ENCODE measurements at regions not wholly inside any gene's neighbourhood (a gene's known extent, or its start where the extent isn't known, plus 50 kb on each side); places are given as distances from the start of the nearest gene placed in this dataset.

- H3K56ac ChIP-seq (replicated peaks; ENCODE audit: insufficient read length, low read depth, low read length), result no peak overlapping the region
- H3K79me1 ChIP-seq (ENCODE audit: low read depth, low read length), result no peaks in the 10 kb centered on the region
- no peak overlapping the region for H2BK15ac ChIP-seq (ENCODE audit: low read length)
- H2AK5ac ChIP-seq (ENCODE audit: low read depth, low read length), result no peak overlapping the region
- ChIA-PET POLR2A (ENCODE audit: partially characterized antibody) (no interaction called here), CTCF (ENCODE audit: partially characterized antibody) (interaction anchor here (1.0 to 1.7 kb wide), 3 partner anchors 10 to 82 kb away, joined by 3 to 4 read pairs (median 4); no protein-coding TSS in a partner anchor)
- H3K9me3 ChIP-seq (ENCODE audit: insufficient read depth in 2 of 2, low read depth in 1 of 2, low read length in 1 of 2), result peaks cover 2% of the 10 kb centered on the region in 2 experiments; a peak in 2 of 4 replicates
- H3K4ac ChIP-seq (replicated peaks; ENCODE audit: insufficient read length, low read depth, low read length), result no peak overlapping the region
- H3K4me3 ChIP-seq (ENCODE audit: extremely low read depth in 1 of 4, insufficient read depth in 2 of 4, low read depth in 3 of 4, low read length in 4 of 4), result no peak overlapping the region
- no peaks in the 10 kb centered on the region for H3K79me2 ChIP-seq (ENCODE audit: control insufficient read depth in 1 of 2, insufficient read depth in 2 of 2, low read length in 2 of 2)
- H3K4me1 ChIP-seq (replicated peaks in 1 of 4; ENCODE audit: control insufficient read depth in 3 of 4, insufficient read depth in 4 of 4, low read length in 3 of 4), result no peaks in the 10 kb centered on the region
- no peaks in the 10 kb centered on the region for H3K23me2 ChIP-seq (ENCODE audit: low read depth, low read length)
- WGBS, 2 experiments (ENCODE audit: extremely low coverage in 1 of 2, insufficient coverage in 1 of 2, insufficient read length in 1 of 2, insufficient replicate concordance in 2 of 2, low coverage in 1 of 2, low lambda C conversion rate in 2 of 2, missing lambda C conversion rate in 1 of 2), result 83% methylated on average over 7 of the region's 7 CpGs; no CpG with 5 or more reads in 1 of the 2 experiments
- H3K9ac ChIP-seq (replicated peaks in 1 of 4; ENCODE audit: extremely low read depth in 1 of 4, low read depth in 3 of 4, low read length in 3 of 4), result no peak overlapping the region
- H4K5ac ChIP-seq (ENCODE audit: insufficient read length, low read depth, low read length), result no peak overlapping the region
- no peaks in the 10 kb centered on the region for H3K36me3 ChIP-seq (ENCODE audit: control insufficient read depth in 2 of 4, insufficient read depth in 4 of 4, low read length in 3 of 4)
- H4K8ac ChIP-seq (ENCODE audit: extremely low read depth, insufficient read depth, low read length), result no peak overlapping the region
- H3K14ac ChIP-seq (ENCODE audit: insufficient read length), result no peak overlapping the region
- H2AFZ ChIP-seq (ENCODE audit: low read length), result no peak overlapping the region
- H3K4me2 ChIP-seq (ENCODE audit: insufficient read depth in 1 of 2, low read depth in 2 of 2, low read length in 2 of 2), result no peak overlapping the region
- H3K23ac ChIP-seq (ENCODE audit: insufficient read length), result no peak overlapping the region
- H3K27me3 ChIP-seq (replicated peaks in 1 of 4; ENCODE audit: control insufficient read depth in 3 of 4, extremely low read depth in 1 of 4, insufficient read depth in 3 of 4, low read length in 3 of 4), result no peaks in the 10 kb centered on the region
- H2BK20ac ChIP-seq (ENCODE audit: low read length), result no peak overlapping the region
- H4K91ac ChIP-seq (replicated peaks; ENCODE audit: insufficient read length, low read length), result no peak overlapping the region
- H3K18ac ChIP-seq (ENCODE audit: extremely low read depth, low read length), result no peak overlapping the region
- H2BK5ac ChIP-seq (ENCODE audit: low read depth, low read length), result no peak overlapping the region
- H4K20me1 ChIP-seq (replicated peaks in 1 of 2; ENCODE audit: control insufficient read depth in 1 of 2, insufficient read depth in 2 of 2, low read length in 2 of 2), result no peaks in the 10 kb centered on the region
- FAIRE-seq (no peak), DNase-seq (ENCODE audit: low read depth in 1 of 2, low spot score in 2 of 2) (no peak)
- no peak overlapping the region for H3K27ac ChIP-seq (ENCODE audit: low read depth, low read length)
- H2BK12ac ChIP-seq (ENCODE audit: low read depth, low read length), result no peak overlapping the region
- H2BK120ac ChIP-seq (replicated peaks; ENCODE audit: low read depth, low read length), result no peak overlapping the region
- TF ChIP-seq RNF2 (IDR thresholded peaks at IDR 0.05; ENCODE audit: borderline replicate concordance, low read depth, low read length, missing control alignments, poor library complexity, severe bottlenecking) (no peak), CEBPB (IDR thresholded peaks at IDR 0.05; ENCODE audit: low read depth, low read length) (no peak), EZH2 (IDR thresholded peaks at IDR 0.05; ENCODE audit: low read depth, low read length, severe bottlenecking) (no peak), TCF12 (IDR thresholded peaks at IDR 0.05; ENCODE audit: low read depth, low read length) (no peak), SIX5 (IDR thresholded peaks at IDR 0.05; ENCODE audit: low read depth, low read length) (no peak), CBX8 (IDR thresholded peaks at IDR 0.05; ENCODE audit: borderline replicate concordance, low read depth, low read length) (no peak), SAP30 (IDR thresholded peaks at IDR 0.05; ENCODE audit: insufficient read depth, insufficient replicate concordance, low read length) (no peak), HDAC6 (IDR thresholded peaks at IDR 0.05; ENCODE audit: low read depth, low read length) (no peak)
- TF ChIP-seq, protein P1, sequence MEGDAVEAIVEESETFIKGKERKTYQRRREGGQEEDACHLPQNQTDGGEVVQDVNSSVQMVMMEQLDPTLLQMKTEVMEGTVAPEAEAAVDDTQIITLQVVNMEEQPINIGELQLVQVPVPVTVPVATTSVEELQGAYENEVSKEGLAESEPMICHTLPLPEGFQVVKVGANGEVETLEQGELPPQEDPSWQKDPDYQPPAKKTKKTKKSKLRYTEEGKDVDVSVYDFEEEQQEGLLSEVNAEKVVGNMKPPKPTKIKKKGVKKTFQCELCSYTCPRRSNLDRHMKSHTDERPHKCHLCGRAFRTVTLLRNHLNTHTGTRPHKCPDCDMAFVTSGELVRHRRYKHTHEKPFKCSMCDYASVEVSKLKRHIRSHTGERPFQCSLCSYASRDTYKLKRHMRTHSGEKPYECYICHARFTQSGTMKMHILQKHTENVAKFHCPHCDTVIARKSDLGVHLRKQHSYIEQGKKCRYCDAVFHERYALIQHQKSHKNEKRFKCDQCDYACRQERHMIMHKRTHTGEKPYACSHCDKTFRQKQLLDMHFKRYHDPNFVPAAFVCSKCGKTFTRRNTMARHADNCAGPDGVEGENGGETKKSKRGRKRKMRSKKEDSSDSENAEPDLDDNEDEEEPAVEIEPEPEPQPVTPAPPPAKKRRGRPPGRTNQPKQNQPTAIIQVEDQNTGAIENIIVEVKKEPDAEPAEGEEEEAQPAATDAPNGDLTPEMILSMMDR (IDR thresholded peaks at IDR 0.05; ENCODE audit: control extremely low read depth in 1 of 3, insufficient read depth in 1 of 3, low read depth in 1 of 3, low read length in 3 of 3), result no peak
- TF ChIP-seq, protein P2, sequence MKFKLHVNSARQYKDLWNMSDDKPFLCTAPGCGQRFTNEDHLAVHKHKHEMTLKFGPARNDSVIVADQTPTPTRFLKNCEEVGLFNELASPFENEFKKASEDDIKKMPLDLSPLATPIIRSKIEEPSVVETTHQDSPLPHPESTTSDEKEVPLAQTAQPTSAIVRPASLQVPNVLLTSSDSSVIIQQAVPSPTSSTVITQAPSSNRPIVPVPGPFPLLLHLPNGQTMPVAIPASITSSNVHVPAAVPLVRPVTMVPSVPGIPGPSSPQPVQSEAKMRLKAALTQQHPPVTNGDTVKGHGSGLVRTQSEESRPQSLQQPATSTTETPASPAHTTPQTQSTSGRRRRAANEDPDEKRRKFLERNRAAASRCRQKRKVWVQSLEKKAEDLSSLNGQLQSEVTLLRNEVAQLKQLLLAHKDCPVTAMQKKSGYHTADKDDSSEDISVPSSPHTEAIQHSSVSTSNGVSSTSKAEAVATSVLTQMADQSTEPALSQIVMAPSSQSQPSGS (IDR thresholded peaks at IDR 0.05; ENCODE audit: low read length), result no peak
Observed at GRCh38 chr6:150492941-150493340, 106.7 kb upstream of the PLEKHG1 start.

Data from H1 (cell line).